ENCODE measurements at regions not wholly inside any gene's neighbourhood (a gene's known extent, or its start where the extent isn't known, plus 50 kb on each side); places are given as distances from the start of the nearest gene placed in this dataset.

DNA sequence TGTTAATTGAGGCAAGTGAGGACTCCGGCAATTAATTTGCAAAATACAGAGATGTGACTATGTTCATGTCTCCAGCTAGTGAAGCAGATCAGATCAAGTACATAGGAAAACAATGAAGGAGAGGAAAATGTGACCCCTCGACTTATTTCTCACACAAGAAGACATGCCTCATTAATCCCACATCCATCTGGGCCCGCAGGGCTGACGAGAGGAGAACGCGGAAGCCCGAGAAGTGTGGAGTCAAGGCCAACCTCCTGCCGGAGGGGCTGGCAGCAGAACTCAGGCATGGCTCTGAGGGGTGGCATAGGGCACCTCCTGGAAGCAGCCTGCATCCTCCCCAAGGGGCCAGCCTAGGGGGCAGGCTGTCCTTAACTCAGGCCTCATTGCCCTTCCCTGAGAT lies 54.4 kb downstream of the ZNF503 start:
- H3K4me3 ChIP-seq (ENCODE audit: low read depth, low read length): no peak overlapping the region
- DNase-seq (ENCODE audit: low read depth): no peak

GRCh38 chr10:75345738-75346137 lies 55.8 kb downstream of the ZNF503 start:
- no peak for DNase-seq (ENCODE audit: low read depth)
- no peak overlapping the region for H3K4me3 ChIP-seq (ENCODE audit: low read depth, low read length)

GRCh38 chr10:75344170-75344569 lies 57.4 kb downstream of the ZNF503 start:
- DNase-seq (ENCODE audit: low read depth): no peak
- H3K4me3 ChIP-seq (ENCODE audit: low read depth, low read length): no peak overlapping the region

- H3K4me3 ChIP-seq (ENCODE audit: low read depth, low read length): no peak overlapping the region
- no peak for DNase-seq (ENCODE audit: low read depth)
Measured at GRCh38 chr10:75342397-75342796, 59.2 kb downstream of the ZNF503 start.

- H3K4me3 ChIP-seq (ENCODE audit: low read depth, low read length): no peak overlapping the region
- DNase-seq (ENCODE audit: low read depth): no peak
Measured at GRCh38 chr10:75335983-75336382, 65.6 kb downstream of the ZNF503 start.

DNA sequence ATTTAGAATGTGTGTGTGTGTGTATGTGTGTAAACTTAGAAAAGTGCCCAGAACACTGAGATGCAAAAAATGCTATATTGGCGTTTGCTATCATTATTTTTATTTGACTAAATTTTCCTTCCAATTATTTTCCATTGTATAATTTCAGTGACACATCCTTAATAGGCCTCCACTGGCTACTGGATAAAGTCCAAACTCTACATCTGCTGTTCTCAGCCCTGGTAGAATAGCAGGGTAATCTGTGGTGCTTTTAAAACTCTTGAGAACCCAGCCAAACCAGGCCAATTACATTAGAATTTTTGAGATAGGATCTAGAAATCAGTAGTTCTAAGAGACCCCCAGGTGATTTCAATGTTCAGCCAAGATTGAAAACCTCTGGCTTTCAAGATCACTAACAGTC lies 66.4 kb downstream of the ZNF503 start:
- no peak overlapping the region for H3K4me3 ChIP-seq (ENCODE audit: low read depth, low read length)
- DNase-seq (ENCODE audit: low read depth): no peak

GRCh38 chr10:75334720-75335119 lies 66.8 kb downstream of the ZNF503 start:
- no peak for DNase-seq (ENCODE audit: low read depth)
- H3K4me3 ChIP-seq (ENCODE audit: low read depth, low read length): no peak overlapping the region

- H3K4me3 ChIP-seq (ENCODE audit: low read depth, low read length): no peak overlapping the region
- no peak for DNase-seq (ENCODE audit: low read depth)
Measured at GRCh38 chr10:75332081-75332480, 69.5 kb downstream of the ZNF503 start.

DNA sequence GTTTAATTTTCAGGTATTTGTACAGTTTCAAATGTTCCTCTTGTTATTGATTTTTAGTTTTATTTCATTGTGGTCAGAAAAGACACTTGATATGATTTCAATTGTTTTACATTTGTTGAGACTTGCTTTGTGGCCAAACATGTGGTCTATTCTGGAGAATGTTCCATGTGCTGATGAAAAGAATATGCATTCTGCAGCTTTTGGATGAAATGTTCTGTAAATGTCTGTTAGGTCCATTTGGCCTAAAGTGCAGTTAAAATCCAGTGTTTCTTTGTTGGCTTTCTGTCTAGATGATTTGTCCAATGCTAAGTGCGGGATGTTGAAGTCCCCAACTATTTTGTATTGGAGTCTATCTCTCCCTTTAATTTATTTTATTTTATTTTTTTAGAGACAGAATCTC lies 70.5 kb downstream of the ZNF503 start:
- DNase-seq (ENCODE audit: low read depth): no peak
- no peak overlapping the region for H3K4me3 ChIP-seq (ENCODE audit: low read depth, low read length)

GRCh38 chr10:75329190-75329745 lies 72.3 kb downstream of the ZNF503 start:
- no peak overlapping the region for H3K4me3 ChIP-seq (ENCODE audit: low read depth, low read length)
- no peak for DNase-seq (ENCODE audit: low read depth)

DNA sequence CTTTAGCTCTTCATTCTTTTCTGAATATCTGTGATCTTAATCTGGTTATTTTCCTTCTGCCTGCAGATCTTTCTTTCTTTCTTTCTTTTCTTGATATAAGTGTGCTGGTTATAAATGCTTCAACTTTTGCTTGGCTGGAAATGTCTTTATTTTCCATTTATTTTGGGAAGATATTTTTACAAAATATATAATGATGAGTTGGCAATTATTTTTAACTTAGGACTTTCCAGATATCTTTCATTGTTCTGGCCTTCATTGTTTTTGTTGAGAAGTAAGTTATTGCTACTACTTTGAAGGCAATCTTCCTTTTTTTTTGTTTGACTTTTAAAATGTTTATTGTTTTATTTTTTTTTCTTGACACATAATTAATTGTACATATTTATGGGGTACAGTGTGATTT lies 75.3 kb downstream of the ZNF503 start:
- no peak overlapping the region for H3K4me3 ChIP-seq (ENCODE audit: low read depth, low read length)
- DNase-seq (ENCODE audit: low read depth): no peak

DNA sequence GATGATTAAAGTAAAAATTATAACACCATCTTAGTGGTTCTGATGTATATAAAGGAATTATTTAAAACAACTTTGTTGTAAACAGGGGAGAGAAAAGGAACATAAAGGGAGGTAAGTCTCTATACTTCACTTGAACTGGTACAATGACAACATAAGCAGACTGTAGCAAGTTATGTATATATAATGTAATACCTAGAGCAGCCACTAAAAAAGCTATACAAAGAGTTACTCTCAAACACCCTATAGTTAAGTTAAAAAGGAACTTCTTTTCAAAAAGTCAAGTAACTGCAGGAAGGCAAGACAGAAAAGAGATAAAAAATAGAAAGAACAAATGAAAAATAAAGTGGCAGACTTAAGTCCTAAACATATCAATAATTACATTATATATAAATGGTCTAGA lies 82.3 kb downstream of the ZNF503 start:
- no peak for DNase-seq (ENCODE audit: low read depth)
- no peak overlapping the region for H3K4me3 ChIP-seq (ENCODE audit: low read depth, low read length)

GRCh38 chr10:75314570-75314969 lies 78.8 kb upstream of the COMTD1 start:
- DNase-seq (ENCODE audit: low read depth): no peak
- no peak overlapping the region for H3K4me3 ChIP-seq (ENCODE audit: low read depth, low read length)

- no peak for DNase-seq (ENCODE audit: low read depth)
- H3K4me3 ChIP-seq (ENCODE audit: low read depth, low read length): no peak overlapping the region
Measured at GRCh38 chr10:75312440-75312839, 76.7 kb upstream of the COMTD1 start.

GRCh38 chr10:75305675-75306074 lies 69.9 kb upstream of the COMTD1 start:
- DNase-seq (ENCODE audit: low read depth): no peak

DNA sequence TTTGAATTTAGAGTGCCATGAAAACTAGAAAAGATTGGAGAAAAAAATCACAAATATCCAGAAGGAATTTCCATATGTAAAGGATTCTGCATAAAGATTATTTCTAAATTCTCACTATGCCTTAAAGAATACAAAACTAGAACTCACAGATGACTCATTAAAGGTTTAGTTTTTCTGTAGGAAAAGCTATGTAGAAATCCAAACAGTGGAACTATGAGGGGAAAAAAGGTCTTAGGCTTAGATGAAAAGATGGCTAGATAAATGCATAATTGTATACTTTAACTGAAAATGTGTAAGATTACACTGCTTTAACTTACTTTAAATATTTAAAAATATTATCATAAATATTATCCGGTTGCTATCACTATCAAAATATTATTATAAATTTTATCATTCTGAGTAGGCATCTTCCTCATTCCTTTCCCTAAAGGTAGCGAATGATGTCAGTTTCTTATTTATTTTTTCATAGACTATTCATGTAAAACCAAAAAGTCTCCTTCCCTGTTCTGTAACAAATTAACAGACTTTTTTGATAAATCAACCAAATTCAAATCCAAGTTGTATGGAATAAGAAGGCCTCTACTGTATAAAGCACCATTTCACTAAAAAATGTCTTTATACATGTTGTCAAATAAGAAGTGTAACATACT lies 69.1 kb upstream of the COMTD1 start:
- no peak for DNase-seq (ENCODE audit: low read depth)
- no peak overlapping the region for H3K4me3 ChIP-seq (ENCODE audit: low read depth, low read length)

More at GRCh38 chr10:75305675-75306074, 69.9 kb upstream of the COMTD1 start:
- no peak overlapping the region for H3K4me3 ChIP-seq (ENCODE audit: low read depth, low read length)

GRCh38 chr10:75304313-75304712 lies 68.6 kb upstream of the COMTD1 start:
- no peak for DNase-seq (ENCODE audit: low read depth)
- H3K4me3 ChIP-seq (ENCODE audit: low read depth, low read length): no peak overlapping the region

GRCh38 chr10:75303045-75303777 lies 67.5 kb upstream of the COMTD1 start:
- no peak overlapping the region for H3K4me3 ChIP-seq (ENCODE audit: low read depth, low read length)
- DNase-seq (ENCODE audit: low read depth): no peak

- no peak for DNase-seq (ENCODE audit: low read depth)
- no peak overlapping the region for H3K4me3 ChIP-seq (ENCODE audit: low read depth, low read length)
Measured at GRCh38 chr10:75302029-75302428, 66.3 kb upstream of the COMTD1 start.

DNA sequence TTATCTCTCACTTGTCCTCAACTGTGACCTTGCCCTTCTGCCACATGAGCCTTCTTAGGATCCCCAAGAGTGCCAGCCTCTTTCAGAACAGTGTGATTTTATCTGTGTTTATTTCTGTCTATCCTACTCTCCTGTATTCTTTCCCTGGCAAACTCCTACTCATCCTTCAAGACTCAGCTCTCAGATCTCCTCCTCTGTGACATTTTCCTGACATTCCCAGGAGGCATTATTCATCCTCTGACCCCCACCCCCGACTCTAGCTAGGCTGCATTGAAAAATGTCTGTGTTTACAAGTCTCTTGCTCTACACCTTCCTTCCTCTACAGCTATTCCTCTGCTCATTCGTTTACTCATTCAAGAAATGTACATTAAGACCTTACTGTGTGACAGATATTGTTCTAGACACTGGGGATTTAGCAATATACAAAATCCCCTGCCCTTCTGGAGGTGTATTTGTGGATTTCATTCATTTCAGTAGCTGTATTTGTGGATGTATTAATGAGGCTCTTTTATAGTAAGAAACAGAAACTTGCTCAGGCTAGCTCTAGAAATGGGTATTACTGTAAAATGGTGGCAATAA lies 61.4 kb upstream of the COMTD1 start:
- DNase-seq (ENCODE audit: low read depth): no peak
- no peak overlapping the region for H3K4me3 ChIP-seq (ENCODE audit: low read depth, low read length)

Measured in skeletal muscle cell (primary cell).